K562 (cell line): ENCODE measurements at regions not wholly inside any gene's neighbourhood (a gene's known extent, or its start where the extent isn't known, plus 50 kb on each side); places are given as distances from the start of the nearest gene placed in this dataset.

Experiments used
- ADNP ChIP-seq: fragments of 200-800 bp; sonication (Bioruptor generic); IDR thresholded peaks from 2 replicates; pipeline ENCODE4 v1.6.1; 2016; ENCODE audit warnings: missing genetic modification characterization, missing compliant biosample characterization
- ARHGAP35 ChIP-seq: fragments of 450-650 bp; IDR thresholded peaks from 2 replicates; pipeline ENCODE4 v1.6.1; 2018; ENCODE audit not compliant: partially characterized antibody
- BHLHE40 ChIP-seq: IDR thresholded peaks from 2 replicates; pipeline ENCODE4 v1.6.1; 2011; ENCODE audit warnings: low read length, improper control_type of control experiment
- CXXC5 ChIP-seq: fragments of 250-450 bp; sonication (Bioruptor Pico); IDR thresholded peaks from 2 replicates; pipeline ENCODE4 v1.8.0; 2022; ENCODE audit warnings: inconsistent platforms, mild to moderate bottlenecking, moderate library complexity
- DMBX1 ChIP-seq: fragments of 250-450 bp; sonication (Bioruptor Pico); IDR thresholded peaks from 2 replicates; pipeline ENCODE4 v1.8.0; 2022; ENCODE audit warnings: inconsistent platforms, mild to moderate bottlenecking, moderate library complexity, borderline replicate concordance
- ESRRA ChIP-seq: fragments of 450-650 bp; IDR thresholded peaks from 2 replicates; pipeline ENCODE4 v1.6.1; 2014; ENCODE audit warnings: low read depth, mild to moderate bottlenecking, moderate library complexity, borderline replicate concordance
- ESRRB ChIP-seq: fragments of 250-450 bp; sonication (Bioruptor Pico); IDR thresholded peaks from 2 replicates; pipeline ENCODE4 v1.5.0; 2020; ENCODE audit warnings: mild to moderate bottlenecking, moderate library complexity, borderline replicate concordance
- ETS2 ChIP-seq: IDR thresholded peaks from 2 replicates; pipeline ENCODE4 v1.6.1; 2016; ENCODE audit warnings: borderline replicate concordance, missing genetic modification characterization, mild to moderate bottlenecking, moderate library complexity, missing compliant biosample characterization; ENCODE audit not compliant: poor library complexity, severe bottlenecking
- KAT8 ChIP-seq: fragments of 450-650 bp; IDR thresholded peaks from 2 replicates; pipeline ENCODE4 v1.6.1; 2016; ENCODE audit warnings: low read depth, mild to moderate bottlenecking
- MAFF ChIP-seq: IDR thresholded peaks from 2 replicates; pipeline ENCODE4 v1.6.1; 2012; ENCODE audit warnings: low read length, improper control_type of control experiment
- NFRKB ChIP-seq: fragments of 450-650 bp; IDR thresholded peaks from 2 replicates; pipeline ENCODE4 v1.6.1; 2016; ENCODE audit warnings: low read depth
- PHB2 ChIP-seq: fragments of 450-650 bp; IDR thresholded peaks from 2 replicates; pipeline ENCODE4 v1.6.1; 2017; ENCODE audit warnings: low read depth
- POLR2A ChIP-seq: fragments of 450-650 bp; conservative IDR thresholded peaks from 2 replicates; pipeline ENCODE4 v1.6.1; 2016
- POLR2AphosphoS2 ChIP-seq: IDR thresholded peaks from 2 replicates; pipeline ENCODE4 v1.6.1; 2012; ENCODE audit warnings: low read length, improper control_type of control experiment
- RAD51 ChIP-seq: fragments of 450-650 bp; IDR thresholded peaks from 2 replicates; pipeline ENCODE4 v1.7.1; 2016; ENCODE audit warnings: low read depth, mild to moderate bottlenecking, borderline replicate concordance
- ZFP30 ChIP-seq: fragments of 250-450 bp; sonication (Bioruptor Pico); IDR thresholded peaks from 2 replicates; pipeline ENCODE4 v1.8.0; 2022; ENCODE audit warnings: moderate library complexity, mild to moderate bottlenecking, inconsistent platforms, borderline replicate concordance
- ZNF143 ChIP-seq: sonication (generic); formaldehyde crosslinking; IDR thresholded peaks from 2 replicates; pipeline ENCODE4 v1.9.0; 2022; ENCODE audit warnings: mild to moderate bottlenecking, missing genetic modification reagents
- ZNF408 ChIP-seq: fragments of 250-450 bp; sonication (Bioruptor Pico); IDR thresholded peaks from 2 replicates; pipeline ENCODE4 v1.4.0; 2020; ENCODE audit warnings: low read depth, mild to moderate bottlenecking, moderate library complexity
- TF ChIP-seq, protein P1 (sequence below), 2 experiments: fragments of 450-650 bp; IDR thresholded peaks; 2 replicates each; pipeline ENCODE4 v1.6.1; 2016
- TF ChIP-seq, protein P2 (sequence below), 2 experiments: fragments of 250-450 bp in 1 of 2; fragments of 450-650 bp in 1 of 2; sonication (Bioruptor Pico) in 1 of 2; IDR thresholded peaks; 2 replicates each; pipeline versions ENCODE4 v1.6.1 to v1.8.0; 2016 to 2021; ENCODE audit warnings: mild to moderate bottlenecking in 2 of 2, moderate library complexity in 2 of 2, missing compliant biosample characterization in 1 of 2, missing genetic modification characterization in 1 of 2
- TF ChIP-seq, protein P3 (sequence below): sonication (generic); formaldehyde crosslinking; IDR thresholded peaks from 2 replicates; pipeline ENCODE4 v1.8.1; 2023; ENCODE audit warnings: mild to moderate bottlenecking, missing genetic modification reagents
- TF ChIP-seq, protein P4 (sequence below): fragments of 250-450 bp; sonication (Bioruptor Pico); IDR thresholded peaks from 2 replicates; pipeline ENCODE4 v1.9.0; 2021; ENCODE audit warnings: mild to moderate bottlenecking
- TF ChIP-seq, protein P5 (sequence below): sonication (generic); formaldehyde crosslinking; IDR thresholded peaks from 2 replicates; pipeline ENCODE4 v1.5.0; 2020; ENCODE audit warnings: missing genetic modification reagents
- TF ChIP-seq, protein P6 (sequence below): fragments of 450-650 bp; IDR thresholded peaks from 2 replicates; pipeline ENCODE4 v1.6.1; 2018; ENCODE audit warnings: mild to moderate bottlenecking, low read depth; ENCODE audit not compliant: partially characterized antibody

DNA sequence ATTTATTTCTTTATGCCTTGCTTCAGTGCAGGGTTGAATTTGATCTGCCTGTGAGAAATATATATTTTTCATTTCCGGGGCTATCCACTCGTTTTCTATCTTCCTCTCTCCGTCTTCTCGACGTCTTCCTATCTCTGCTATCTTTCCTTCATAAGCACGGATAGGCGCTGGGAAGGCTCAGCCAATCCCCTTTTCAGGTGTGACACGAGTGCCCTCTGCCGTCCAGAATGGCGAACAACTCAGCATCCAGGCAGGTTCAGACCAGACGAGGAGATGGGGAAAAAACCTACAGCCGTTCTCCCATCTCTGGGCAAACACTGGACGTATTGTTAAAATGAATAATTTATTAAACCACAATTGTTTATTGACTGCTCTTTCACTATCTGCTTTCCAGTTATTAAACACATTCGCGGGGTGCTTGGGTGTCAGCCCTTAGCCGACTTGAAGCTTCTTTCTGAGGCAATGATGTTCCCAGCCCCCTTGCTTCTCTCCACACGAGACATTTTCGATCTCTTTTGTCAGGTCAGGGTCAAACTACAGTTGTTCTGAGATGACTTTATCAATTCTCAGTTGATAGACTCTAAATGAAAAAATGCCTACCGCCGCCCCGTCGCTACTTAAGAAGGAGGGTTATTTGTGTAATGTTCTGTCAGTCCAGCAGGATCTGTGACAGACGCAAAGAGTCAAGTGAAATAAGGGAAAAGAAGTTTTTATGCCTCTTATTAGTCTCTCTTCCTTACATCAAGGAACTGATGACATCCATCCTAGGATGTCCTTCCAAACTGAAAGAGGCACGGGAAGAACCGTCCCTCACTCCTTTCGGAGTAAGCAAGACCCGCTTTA lies 96.3 kb upstream of the NOCT start (continued):
- TF ChIP-seq, protein P1, sequence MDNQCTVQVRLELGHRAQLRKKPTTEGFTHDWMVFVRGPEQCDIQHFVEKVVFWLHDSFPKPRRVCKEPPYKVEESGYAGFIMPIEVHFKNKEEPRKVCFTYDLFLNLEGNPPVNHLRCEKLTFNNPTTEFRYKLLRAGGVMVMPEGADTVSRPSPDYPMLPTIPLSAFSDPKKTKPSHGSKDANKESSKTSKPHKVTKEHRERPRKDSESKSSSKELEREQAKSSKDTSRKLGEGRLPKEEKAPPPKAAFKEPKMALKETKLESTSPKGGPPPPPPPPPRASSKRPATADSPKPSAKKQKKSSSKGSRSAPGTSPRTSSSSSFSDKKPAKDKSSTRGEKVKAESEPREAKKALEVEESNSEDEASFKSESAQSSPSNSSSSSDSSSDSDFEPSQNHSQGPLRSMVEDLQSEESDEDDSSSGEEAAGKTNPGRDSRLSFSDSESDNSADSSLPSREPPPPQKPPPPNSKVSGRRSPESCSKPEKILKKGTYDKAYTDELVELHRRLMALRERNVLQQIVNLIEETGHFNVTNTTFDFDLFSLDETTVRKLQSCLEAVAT (IDR thresholded peaks at IDR 0.05), result 0 out of 4 replicates have a peak, but pooled peaks have one; percentile 23 to 37
- TF ChIP-seq POLR2A, result no peak
- no peak for TF ChIP-seq ARHGAP35
- no peak for TF ChIP-seq DMBX1
- TF ChIP-seq, protein P2, sequence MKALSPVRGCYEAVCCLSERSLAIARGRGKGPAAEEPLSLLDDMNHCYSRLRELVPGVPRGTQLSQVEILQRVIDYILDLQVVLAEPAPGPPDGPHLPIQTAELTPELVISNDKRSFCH (CRISPR knock-in tag; IDR thresholded peaks at IDR 0.05), result no peak
- TF ChIP-seq, protein P2 (tag; IDR thresholded peaks at IDR 0.05), result no peak
- no peak for TF ChIP-seq BHLHE40
- TF ChIP-seq ETS2 (tag), result no peak
- TF ChIP-seq ESRRA, result peak; percentile 15; the same call in 1 of the 2 replicates
- no peak for TF ChIP-seq ADNP (tag)
- TF ChIP-seq MAFF, result no peak
- TF ChIP-seq CXXC5, result peak; percentile 64
- no peak for TF ChIP-seq ZNF408 (CRISPR knock-in tag)
- TF ChIP-seq POLR2AphosphoS2, result no peak
- TF ChIP-seq, protein P3, sequence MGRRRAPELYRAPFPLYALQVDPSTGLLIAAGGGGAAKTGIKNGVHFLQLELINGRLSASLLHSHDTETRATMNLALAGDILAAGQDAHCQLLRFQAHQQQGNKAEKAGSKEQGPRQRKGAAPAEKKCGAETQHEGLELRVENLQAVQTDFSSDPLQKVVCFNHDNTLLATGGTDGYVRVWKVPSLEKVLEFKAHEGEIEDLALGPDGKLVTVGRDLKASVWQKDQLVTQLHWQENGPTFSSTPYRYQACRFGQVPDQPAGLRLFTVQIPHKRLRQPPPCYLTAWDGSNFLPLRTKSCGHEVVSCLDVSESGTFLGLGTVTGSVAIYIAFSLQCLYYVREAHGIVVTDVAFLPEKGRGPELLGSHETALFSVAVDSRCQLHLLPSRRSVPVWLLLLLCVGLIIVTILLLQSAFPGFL (CRISPR knock-in tag), result no peak
- TF ChIP-seq NFRKB, result no peak
- no peak for TF ChIP-seq PHB2
- TF ChIP-seq, protein P4, sequence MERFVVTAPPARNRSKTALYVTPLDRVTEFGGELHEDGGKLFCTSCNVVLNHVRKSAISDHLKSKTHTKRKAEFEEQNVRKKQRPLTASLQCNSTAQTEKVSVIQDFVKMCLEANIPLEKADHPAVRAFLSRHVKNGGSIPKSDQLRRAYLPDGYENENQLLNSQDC (CRISPR knock-in tag), result no peak
- no peak for TF ChIP-seq ZNF143
- TF ChIP-seq ESRRB, result no peak
- no peak for TF ChIP-seq ZFP30
- TF ChIP-seq, protein P5, sequence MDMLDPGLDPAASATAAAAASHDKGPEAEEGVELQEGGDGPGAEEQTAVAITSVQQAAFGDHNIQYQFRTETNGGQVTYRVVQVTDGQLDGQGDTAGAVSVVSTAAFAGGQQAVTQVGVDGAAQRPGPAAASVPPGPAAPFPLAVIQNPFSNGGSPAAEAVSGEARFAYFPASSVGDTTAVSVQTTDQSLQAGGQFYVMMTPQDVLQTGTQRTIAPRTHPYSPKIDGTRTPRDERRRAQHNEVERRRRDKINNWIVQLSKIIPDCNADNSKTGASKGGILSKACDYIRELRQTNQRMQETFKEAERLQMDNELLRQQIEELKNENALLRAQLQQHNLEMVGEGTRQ, result no peak
- no peak for TF ChIP-seq KAT8
- TF ChIP-seq, protein P6, sequence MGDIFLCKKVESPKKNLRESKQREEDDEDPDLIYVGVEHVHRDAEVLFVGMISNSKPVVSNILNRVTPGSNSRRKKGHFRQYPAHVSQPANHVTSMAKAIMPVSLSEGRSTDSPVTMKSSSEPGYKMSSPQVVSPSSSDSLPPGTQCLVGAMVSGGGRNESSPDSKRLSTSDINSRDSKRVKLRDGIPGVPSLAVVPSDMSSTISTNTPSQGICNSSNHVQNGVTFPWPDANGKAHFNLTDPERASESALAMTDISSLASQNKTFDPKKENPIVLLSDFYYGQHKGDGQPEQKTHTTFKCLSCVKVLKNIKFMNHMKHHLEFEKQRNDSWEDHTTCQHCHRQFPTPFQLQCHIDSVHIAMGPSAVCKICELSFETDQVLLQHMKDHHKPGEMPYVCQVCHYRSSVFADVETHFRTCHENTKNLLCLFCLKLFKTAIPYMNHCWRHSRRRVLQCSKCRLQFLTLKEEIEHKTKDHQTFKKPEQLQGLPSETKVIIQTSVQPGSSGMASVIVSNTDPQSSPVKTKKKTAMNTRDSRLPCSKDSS, result no peak
- no peak for TF ChIP-seq RAD51
